IMR-90 (cell line): ENCODE measurements at regions not wholly inside any gene's neighbourhood (a gene's known extent, or its start where the extent isn't known, plus 50 kb on each side); places are given as distances from the start of the nearest gene placed in this dataset.

Source experiments
- ATAC-seq: fragments of 200-7000 bp; cut with Tn5 transposase; 2 replicates; pipeline ENCODE4 v1.9.1; 2020; ENCODE audit warnings: low read depth, mild to moderate bottlenecking, moderate library complexity
- BruUV-seq: library from RNA; stranded (reverse); fragments of 400-500 nt; replicated peaks from 2 replicates; lab custom pipeline; 2021; lab: Mats Ljungman, UMichigan
- CTCF ChIA-PET: fragments of 300-600 bp; formaldehyde crosslinking; extraction: SDS; loops from one replicate; lab custom pipeline; 2021; ENCODE audit warnings: antibody characterized with exemption; lab: Yijun Ruan, JAX
- POLR2A ChIA-PET: fragments of 300-600 bp; sonication (Branson Sonifier 250); formaldehyde crosslinking; loops from one replicate; lab custom pipeline; 2022; ENCODE audit warnings: antibody characterized with exemption; ENCODE audit not compliant: unreplicated experiment; lab: Charles Lee
- DNase-seq: peaks from one replicate; pipeline ENCODE4 v3.0.0; 2013
- H2AFZ ChIP-seq: replicated peaks from 2 replicates; pipeline ENCODE3; 2013; ENCODE audit warnings: low read length, mild to moderate bottlenecking; ENCODE audit not compliant: poor library complexity
- H2AK5ac ChIP-seq: 2 replicates; pipeline ENCODE4 v1.6.1; 2013; ENCODE audit warnings: low read depth, low read length, inconsistent platforms
- H2AK9ac ChIP-seq: replicated peaks from 2 replicates; pipeline ENCODE3; 2013; ENCODE audit warnings: mild to moderate bottlenecking, low read depth, low read length, moderate library complexity; ENCODE audit not compliant: poor library complexity
- H2BK120ac ChIP-seq: 2 replicates; pipeline ENCODE4 v1.6.1; 2013; ENCODE audit warnings: low read depth, low read length, inconsistent platforms
- H2BK15ac ChIP-seq: 3 replicates; pipeline ENCODE4 v1.6.1; 2013; ENCODE audit warnings: low read depth, low read length, inconsistent platforms
- H2BK20ac ChIP-seq: 2 replicates; pipeline ENCODE4 v1.6.1; 2013; ENCODE audit warnings: low read depth, mild to moderate bottlenecking, inconsistent platforms, low read length, moderate library complexity
- H2BK5ac ChIP-seq: 2 replicates; pipeline ENCODE4 v1.6.1; 2013; ENCODE audit warnings: mild to moderate bottlenecking, low read depth, low read length, inconsistent platforms; ENCODE audit not compliant: poor library complexity, severe bottlenecking
- H3K14ac ChIP-seq: replicated peaks from 2 replicates; pipeline ENCODE4 v1.6.1; 2013; ENCODE audit warnings: low read depth, low read length, inconsistent platforms
- H3K18ac ChIP-seq: 2 replicates; pipeline ENCODE4 v1.6.1; 2013; ENCODE audit warnings: low read depth, low read length, control low read depth
- H3K23ac ChIP-seq: 2 replicates; pipeline ENCODE4 v1.6.1; 2013; ENCODE audit warnings: low read depth, low read length, inconsistent platforms
- H3K27ac ChIP-seq: 2 replicates; pipeline ENCODE4 v1.5.1; 2013; ENCODE audit warnings: mild to moderate bottlenecking, control low read depth, low read length; ENCODE audit not compliant: insufficient read depth
- H3K27me3 ChIP-seq: 2 replicates; pipeline ENCODE4 v1.6.1; 2013; ENCODE audit warnings: low read length; ENCODE audit not compliant: control insufficient read depth, insufficient read depth
- H3K36me3 ChIP-seq: 2 replicates; pipeline ENCODE4 v1.6.1; 2013; ENCODE audit warnings: low read length, mixed read lengths; ENCODE audit not compliant: control insufficient read depth, insufficient read depth
- H3K4ac ChIP-seq: 2 replicates; pipeline ENCODE4 v1.6.1; 2013; ENCODE audit warnings: low read depth, low read length, inconsistent platforms
- H3K4me1 ChIP-seq: 2 replicates; pipeline ENCODE4 v1.6.1; 2013; ENCODE audit warnings: low read length, mixed read lengths; ENCODE audit not compliant: control insufficient read depth, insufficient read depth
- H3K4me2 ChIP-seq: 2 replicates; pipeline ENCODE4 v1.6.1; 2013; ENCODE audit warnings: low read depth, mild to moderate bottlenecking, control low read depth, low read length, moderate library complexity
- H3K4me3 ChIP-seq: 2 replicates; pipeline ENCODE4 v1.5.1; 2013; ENCODE audit warnings: low read depth, mild to moderate bottlenecking, control low read depth, low read length, moderate library complexity; ENCODE audit not compliant: insufficient read depth
- H3K56ac ChIP-seq: 2 replicates; pipeline ENCODE4 v1.6.1; 2013; ENCODE audit warnings: low read length, inconsistent platforms; ENCODE audit not compliant: insufficient read depth; ENCODE audit errors: extremely low read depth
- H3K79me1 ChIP-seq, 2 experiments: 2 replicates each; pipeline ENCODE4 v1.6.1; 2013; ENCODE audit warnings: low read length in 2 of 2, inconsistent platforms in 1 of 2, low read depth in 1 of 2
- H3K9ac ChIP-seq: 2 replicates; pipeline ENCODE4 v1.6.1; 2013; ENCODE audit warnings: low read depth, low read length, control low read depth
- H3K9me1 ChIP-seq: 2 replicates; pipeline ENCODE4 v1.6.1; 2013; ENCODE audit warnings: low read length, inconsistent platforms; ENCODE audit not compliant: insufficient read depth
- H3K9me3 ChIP-seq: 2 replicates; pipeline ENCODE4 v1.6.1; 2013; ENCODE audit warnings: low read length; ENCODE audit not compliant: control insufficient read depth, insufficient read depth
- H4K20me1 ChIP-seq: 2 replicates; pipeline ENCODE4 v1.6.1; 2013; ENCODE audit warnings: low read length, inconsistent platforms; ENCODE audit not compliant: insufficient read depth
- H4K5ac ChIP-seq: 2 replicates; pipeline ENCODE4 v1.6.1; 2013; ENCODE audit warnings: mild to moderate bottlenecking, low read depth, low read length, control low read depth
- H4K8ac ChIP-seq, 2 experiments: 2 replicates each; pipeline ENCODE4 v1.6.1; 2013; ENCODE audit warnings: low read depth in 2 of 2, low read length in 2 of 2, control low read depth in 1 of 2, inconsistent platforms in 1 of 2
- H4K91ac ChIP-seq: 2 replicates; pipeline ENCODE4 v1.6.1; 2013; ENCODE audit warnings: low read depth, low read length, inconsistent platforms; ENCODE audit not compliant: insufficient read depth
- BHLHE40 ChIP-seq: fragments of 150-350 bp; IDR thresholded peaks from 2 replicates; pipeline ENCODE4 v1.6.1; 2016; ENCODE audit warnings: mild to moderate bottlenecking, low read depth, low read length
- CEBPB ChIP-seq: IDR thresholded peaks from 2 replicates; pipeline ENCODE4 v1.6.1; 2012; ENCODE audit warnings: low read depth, low read length, improper control_type of control experiment
- FOS ChIP-seq: fragments of 150-350 bp; IDR thresholded peaks from 2 replicates; pipeline ENCODE4 v1.6.1; 2016; ENCODE audit warnings: low read depth, low read length
- MAFK ChIP-seq: IDR thresholded peaks from 2 replicates; pipeline ENCODE4 v1.6.1; 2012; ENCODE audit warnings: low read depth, low read length, improper control_type of control experiment
- NFE2L2 ChIP-seq: fragments of 150-350 bp; IDR thresholded peaks from 2 replicates; pipeline ENCODE4 v1.6.1; 2016; ENCODE audit warnings: low read depth, mild to moderate bottlenecking, low read length
- POLR2A ChIP-seq: IDR thresholded peaks from 2 replicates; pipeline ENCODE4 v1.6.1; 2012; ENCODE audit warnings: mild to moderate bottlenecking, low read depth, low read length
- RCOR1 ChIP-seq: IDR thresholded peaks from 2 replicates; pipeline ENCODE4 v1.6.1; 2012; ENCODE audit warnings: mild to moderate bottlenecking, low read length, improper control_type of control experiment; ENCODE audit not compliant: insufficient replicate concordance
- WGBS, 2 experiments: methylation state at CpG; one replicate each; pipeline versions ENCODE4 v1.1.5 to v1.1.7; 2013; ENCODE audit warnings: missing lambda C conversion rate in 2 of 2; ENCODE audit not compliant: insufficient read length in 1 of 2; ENCODE audit errors: extremely low coverage in 2 of 2; 5-methylcytosine and 5-hydroxymethylcytosine counted together
- dilution Hi-C: fragments of 300-500 bp; cut with HindIII; formaldehyde crosslinking; loops from one replicate; pipeline ENCODE4 v1.14.3; 2018; ENCODE audit warnings: low sequenced_read_pairs; ENCODE audit not compliant: unreplicated experiment
- in situ Hi-C: fragments of 300-500 bp; cut with MboI; formaldehyde crosslinking; loops from 3 replicates; pipeline ENCODE4 v1.14.3; 2019; ENCODE audit warnings: low sequenced_read_pairs, inconsistent platforms, mixed read lengths
- intact Hi-C: fragments of 100-400 bp; cut with micrococcal nuclease; formaldehyde crosslinking; loops from 2 replicates; pipeline ENCODE4 v1.10.0; 2022

DNA sequence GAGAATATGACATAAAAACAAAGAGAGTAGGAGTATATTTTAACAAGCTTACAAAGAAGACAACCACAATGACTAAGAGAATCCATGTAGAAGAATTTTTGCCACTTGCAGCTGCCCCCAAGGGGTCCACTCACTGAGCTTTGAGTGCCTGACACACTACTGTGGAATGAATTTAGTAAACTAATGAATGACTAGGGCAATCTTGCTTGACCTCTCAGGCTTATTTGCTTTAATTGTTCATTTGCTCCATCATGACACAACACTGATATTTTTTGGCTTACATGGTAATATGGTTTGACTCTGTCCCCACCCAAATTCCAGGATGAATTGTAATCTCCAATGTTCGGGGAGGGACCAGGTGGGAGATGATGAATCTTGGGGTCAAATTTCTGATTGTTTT is 249.1 kb upstream of the FAR2 start:
- no peaks in the 10 kb centered on the region for H4K20me1 ChIP-seq
- H2AFZ ChIP-seq: no peak overlapping the region
- H2AK5ac ChIP-seq: no peak overlapping the region
- no TSS peak for BruUV-seq
- no peak overlapping the region for H2AK9ac ChIP-seq
- H3K36me3 ChIP-seq: no peaks in the 10 kb centered on the region
- H3K9ac ChIP-seq: no peak overlapping the region
- peak; percentile 97 for DNase-seq
- no peak overlapping the region for H3K14ac ChIP-seq
- no peak overlapping the region for H3K23ac ChIP-seq
- H3K4me2 ChIP-seq: no peak overlapping the region
- CTCF ChIA-PET: no interaction called here
- TF ChIP-seq RCOR1: no peak
- TF ChIP-seq POLR2A: no peak
- peak; percentile 79 for TF ChIP-seq FOS
- TF ChIP-seq MAFK: peak; percentile 29; the same call in 1 of the 2 replicates
- TF ChIP-seq BHLHE40: peak; percentile 19; the same call in 1 of the 2 replicates
- peak; percentile 50; the same call in 1 of the 2 replicates for TF ChIP-seq CEBPB
- peak; percentile 56; the same call in 1 of the 2 replicates for TF ChIP-seq NFE2L2
- H2BK5ac ChIP-seq: peak overlapping the region; percentile 92
- no CpG with 5 or more reads among the region's 1 CpG for WGBS, 2 experiments
- H3K56ac ChIP-seq: no peak overlapping the region
- H4K91ac ChIP-seq: no peak overlapping the region
- H3K18ac ChIP-seq: no peak overlapping the region; the same call in 1 of the 2 replicates
- in situ Hi-C loops: no loop called here
- no peak overlapping the region for H3K4ac ChIP-seq
- POLR2A ChIA-PET: no interaction called here
- H2BK15ac ChIP-seq: no peak overlapping the region
- H3K79me1 ChIP-seq: no peaks in the 10 kb centered on the region
- H3K27me3 ChIP-seq: no peaks in the 10 kb centered on the region
- H2BK120ac ChIP-seq: peak overlapping the region; percentile 88; the same call in 1 of the 2 replicates
- dilution Hi-C loops: no loop called here
- no peaks in the 10 kb centered on the region for H3K9me1 ChIP-seq
- ATAC-seq: peak; percentile 97
- H3K9me3 ChIP-seq: peaks cover 10% of the 10 kb centered on the region
- intact Hi-C loops: no loop called here
- H4K8ac ChIP-seq: no peak overlapping the region
- H4K5ac ChIP-seq: no peak overlapping the region
- H3K4me1 ChIP-seq: peaks cover 3% of the 10 kb centered on the region; the same call in 1 of the 2 replicates
- peak overlapping the region; percentile 96; the same call in 1 of the 2 replicates for H2BK20ac ChIP-seq
- H3K27ac ChIP-seq: no peak overlapping the region
- H3K4me3 ChIP-seq: no peak overlapping the region
